IMR-90 (cell line): ENCODE measurements at regions not wholly inside any gene's neighbourhood (a gene's known extent, or its start where the extent isn't known, plus 50 kb on each side); places are given as distances from the start of the nearest gene placed in this dataset.

Source experiments
- ATAC-seq: fragments of 200-7000 bp; cut with Tn5 transposase; 2 replicates; pipeline ENCODE4 v1.9.1; 2020; ENCODE audit warnings: low read depth, mild to moderate bottlenecking, moderate library complexity
- BruUV-seq: library from RNA; stranded (reverse); fragments of 400-500 nt; replicated peaks from 2 replicates; lab custom pipeline; 2021; lab: Mats Ljungman, UMichigan
- CTCF ChIA-PET: fragments of 300-600 bp; formaldehyde crosslinking; extraction: SDS; loops from one replicate; lab custom pipeline; 2021; ENCODE audit warnings: antibody characterized with exemption; lab: Yijun Ruan, JAX
- POLR2A ChIA-PET: fragments of 300-600 bp; sonication (Branson Sonifier 250); formaldehyde crosslinking; loops from one replicate; lab custom pipeline; 2022; ENCODE audit warnings: antibody characterized with exemption; ENCODE audit not compliant: unreplicated experiment; lab: Charles Lee
- DNase-seq: peaks from one replicate; pipeline ENCODE4 v3.0.0; 2013
- H2AFZ ChIP-seq: replicated peaks from 2 replicates; pipeline ENCODE3; 2013; ENCODE audit warnings: low read length, mild to moderate bottlenecking; ENCODE audit not compliant: poor library complexity
- H2AK5ac ChIP-seq: 2 replicates; pipeline ENCODE4 v1.6.1; 2013; ENCODE audit warnings: low read depth, low read length, inconsistent platforms
- H2AK9ac ChIP-seq: replicated peaks from 2 replicates; pipeline ENCODE3; 2013; ENCODE audit warnings: mild to moderate bottlenecking, low read depth, low read length, moderate library complexity; ENCODE audit not compliant: poor library complexity
- H2BK120ac ChIP-seq: 2 replicates; pipeline ENCODE4 v1.6.1; 2013; ENCODE audit warnings: low read depth, low read length, inconsistent platforms
- H2BK15ac ChIP-seq: 3 replicates; pipeline ENCODE4 v1.6.1; 2013; ENCODE audit warnings: low read depth, low read length, inconsistent platforms
- H2BK20ac ChIP-seq: 2 replicates; pipeline ENCODE4 v1.6.1; 2013; ENCODE audit warnings: low read depth, mild to moderate bottlenecking, inconsistent platforms, low read length, moderate library complexity
- H2BK5ac ChIP-seq: 2 replicates; pipeline ENCODE4 v1.6.1; 2013; ENCODE audit warnings: mild to moderate bottlenecking, low read depth, low read length, inconsistent platforms; ENCODE audit not compliant: poor library complexity, severe bottlenecking
- H3K14ac ChIP-seq: replicated peaks from 2 replicates; pipeline ENCODE4 v1.6.1; 2013; ENCODE audit warnings: low read depth, low read length, inconsistent platforms
- H3K18ac ChIP-seq: 2 replicates; pipeline ENCODE4 v1.6.1; 2013; ENCODE audit warnings: low read depth, low read length, control low read depth
- H3K23ac ChIP-seq: 2 replicates; pipeline ENCODE4 v1.6.1; 2013; ENCODE audit warnings: low read depth, low read length, inconsistent platforms
- H3K27ac ChIP-seq: 2 replicates; pipeline ENCODE4 v1.5.1; 2013; ENCODE audit warnings: mild to moderate bottlenecking, control low read depth, low read length; ENCODE audit not compliant: insufficient read depth
- H3K27me3 ChIP-seq: 2 replicates; pipeline ENCODE4 v1.6.1; 2013; ENCODE audit warnings: low read length; ENCODE audit not compliant: control insufficient read depth, insufficient read depth
- H3K36me3 ChIP-seq: 2 replicates; pipeline ENCODE4 v1.6.1; 2013; ENCODE audit warnings: low read length, mixed read lengths; ENCODE audit not compliant: control insufficient read depth, insufficient read depth
- H3K4ac ChIP-seq: 2 replicates; pipeline ENCODE4 v1.6.1; 2013; ENCODE audit warnings: low read depth, low read length, inconsistent platforms
- H3K4me1 ChIP-seq: 2 replicates; pipeline ENCODE4 v1.6.1; 2013; ENCODE audit warnings: low read length, mixed read lengths; ENCODE audit not compliant: control insufficient read depth, insufficient read depth
- H3K4me2 ChIP-seq: 2 replicates; pipeline ENCODE4 v1.6.1; 2013; ENCODE audit warnings: low read depth, mild to moderate bottlenecking, control low read depth, low read length, moderate library complexity
- H3K4me3 ChIP-seq: 2 replicates; pipeline ENCODE4 v1.5.1; 2013; ENCODE audit warnings: low read depth, mild to moderate bottlenecking, control low read depth, low read length, moderate library complexity; ENCODE audit not compliant: insufficient read depth
- H3K56ac ChIP-seq: 2 replicates; pipeline ENCODE4 v1.6.1; 2013; ENCODE audit warnings: low read length, inconsistent platforms; ENCODE audit not compliant: insufficient read depth; ENCODE audit errors: extremely low read depth
- H3K79me1 ChIP-seq, 2 experiments: 2 replicates each; pipeline ENCODE4 v1.6.1; 2013; ENCODE audit warnings: low read length in 2 of 2, inconsistent platforms in 1 of 2, low read depth in 1 of 2
- H3K9ac ChIP-seq: 2 replicates; pipeline ENCODE4 v1.6.1; 2013; ENCODE audit warnings: low read depth, low read length, control low read depth
- H3K9me1 ChIP-seq: 2 replicates; pipeline ENCODE4 v1.6.1; 2013; ENCODE audit warnings: low read length, inconsistent platforms; ENCODE audit not compliant: insufficient read depth
- H3K9me3 ChIP-seq: 2 replicates; pipeline ENCODE4 v1.6.1; 2013; ENCODE audit warnings: low read length; ENCODE audit not compliant: control insufficient read depth, insufficient read depth
- H4K20me1 ChIP-seq: 2 replicates; pipeline ENCODE4 v1.6.1; 2013; ENCODE audit warnings: low read length, inconsistent platforms; ENCODE audit not compliant: insufficient read depth
- H4K5ac ChIP-seq: 2 replicates; pipeline ENCODE4 v1.6.1; 2013; ENCODE audit warnings: mild to moderate bottlenecking, low read depth, low read length, control low read depth
- H4K8ac ChIP-seq, 2 experiments: 2 replicates each; pipeline ENCODE4 v1.6.1; 2013; ENCODE audit warnings: low read depth in 2 of 2, low read length in 2 of 2, control low read depth in 1 of 2, inconsistent platforms in 1 of 2
- H4K91ac ChIP-seq: 2 replicates; pipeline ENCODE4 v1.6.1; 2013; ENCODE audit warnings: low read depth, low read length, inconsistent platforms; ENCODE audit not compliant: insufficient read depth
- CHD1 ChIP-seq: IDR thresholded peaks from 2 replicates; pipeline ENCODE4 v1.6.1; 2012; ENCODE audit warnings: low read depth, low read length, improper control_type of control experiment
- MAFK ChIP-seq: IDR thresholded peaks from 2 replicates; pipeline ENCODE4 v1.6.1; 2012; ENCODE audit warnings: low read depth, low read length, improper control_type of control experiment
- MAZ ChIP-seq: IDR thresholded peaks from 2 replicates; pipeline ENCODE4 v1.6.1; 2012; ENCODE audit warnings: low read depth, mild to moderate bottlenecking, low read length, improper control_type of control experiment, moderate library complexity, borderline replicate concordance
- MXI1 ChIP-seq: IDR thresholded peaks from 2 replicates; pipeline ENCODE4 v1.6.1; 2012; ENCODE audit warnings: low read depth, mild to moderate bottlenecking, low read length, moderate library complexity, borderline replicate concordance
- RAD21 ChIP-seq: IDR thresholded peaks from 2 replicates; pipeline ENCODE4 v1.6.1; 2012; ENCODE audit warnings: low read length, improper control_type of control experiment
- RFX5 ChIP-seq: IDR thresholded peaks from 2 replicates; pipeline ENCODE4 v1.8.0; 2012; ENCODE audit warnings: low read depth, mild to moderate bottlenecking, low read length, moderate library complexity
- WGBS, 2 experiments: methylation state at CpG; one replicate each; pipeline versions ENCODE4 v1.1.5 to v1.1.7; 2013; ENCODE audit warnings: missing lambda C conversion rate in 2 of 2; ENCODE audit not compliant: insufficient read length in 1 of 2; ENCODE audit errors: extremely low coverage in 2 of 2; 5-methylcytosine and 5-hydroxymethylcytosine counted together
- dilution Hi-C: fragments of 300-500 bp; cut with HindIII; formaldehyde crosslinking; loops from one replicate; pipeline ENCODE4 v1.14.3; 2018; ENCODE audit warnings: low sequenced_read_pairs; ENCODE audit not compliant: unreplicated experiment
- in situ Hi-C: fragments of 300-500 bp; cut with MboI; formaldehyde crosslinking; loops from 3 replicates; pipeline ENCODE4 v1.14.3; 2019; ENCODE audit warnings: low sequenced_read_pairs, inconsistent platforms, mixed read lengths
- intact Hi-C: fragments of 100-400 bp; cut with micrococcal nuclease; formaldehyde crosslinking; loops from 2 replicates; pipeline ENCODE4 v1.10.0; 2022
- TF ChIP-seq, protein P1 (sequence below): fragments of 150-350 bp; IDR thresholded peaks from 2 replicates; pipeline ENCODE4 v1.6.1; 2017; ENCODE audit warnings: mild to moderate bottlenecking, antibody characterized with exemption, low read length, low read depth
- TF ChIP-seq, protein P2 (sequence below): conservative IDR thresholded peaks from 2 replicates; pipeline ENCODE4 v1.5.1; 2012; ENCODE audit warnings: mild to moderate bottlenecking, low read depth, low read length, improper control_type of control experiment

DNA sequence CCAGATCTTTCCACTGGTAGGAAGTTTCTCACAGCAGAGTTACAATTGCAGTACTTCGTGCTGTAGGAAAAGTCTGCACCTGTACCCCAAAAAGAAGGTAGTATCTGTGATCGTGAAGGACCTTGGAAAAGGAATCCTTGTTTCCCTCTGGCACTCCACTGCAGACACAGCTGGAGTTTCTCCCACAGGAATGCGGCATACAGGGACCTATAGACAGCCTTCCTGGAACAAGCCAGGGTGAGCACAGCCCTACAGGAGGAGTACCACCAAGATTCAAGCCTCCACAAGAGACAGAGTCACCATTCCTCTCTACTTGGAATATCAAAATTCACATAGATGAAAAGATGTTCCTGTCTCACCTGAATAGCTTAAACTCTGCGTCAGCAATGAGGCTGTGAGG is 372.4 kb downstream of the CMPK2 start:
- POLR2A ChIA-PET: no interaction called here
- no peaks in the 10 kb centered on the region for H3K4me1 ChIP-seq
- in situ Hi-C loops: no loop called here
- no peak overlapping the region for H3K14ac ChIP-seq
- dilution Hi-C loops: no loop called here
- no peak overlapping the region for H3K23ac ChIP-seq
- no peak overlapping the region for H4K5ac ChIP-seq
- H2BK120ac ChIP-seq: no peak overlapping the region
- TF ChIP-seq MAZ (no peak), RAD21 (no peak), CHD1 (no peak), MXI1 (no peak), MAFK (no peak), RFX5 (no peak)
- TF ChIP-seq, protein P1, sequence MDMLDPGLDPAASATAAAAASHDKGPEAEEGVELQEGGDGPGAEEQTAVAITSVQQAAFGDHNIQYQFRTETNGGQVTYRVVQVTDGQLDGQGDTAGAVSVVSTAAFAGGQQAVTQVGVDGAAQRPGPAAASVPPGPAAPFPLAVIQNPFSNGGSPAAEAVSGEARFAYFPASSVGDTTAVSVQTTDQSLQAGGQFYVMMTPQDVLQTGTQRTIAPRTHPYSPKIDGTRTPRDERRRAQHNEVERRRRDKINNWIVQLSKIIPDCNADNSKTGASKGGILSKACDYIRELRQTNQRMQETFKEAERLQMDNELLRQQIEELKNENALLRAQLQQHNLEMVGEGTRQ: no peak
- TF ChIP-seq, protein P2, sequence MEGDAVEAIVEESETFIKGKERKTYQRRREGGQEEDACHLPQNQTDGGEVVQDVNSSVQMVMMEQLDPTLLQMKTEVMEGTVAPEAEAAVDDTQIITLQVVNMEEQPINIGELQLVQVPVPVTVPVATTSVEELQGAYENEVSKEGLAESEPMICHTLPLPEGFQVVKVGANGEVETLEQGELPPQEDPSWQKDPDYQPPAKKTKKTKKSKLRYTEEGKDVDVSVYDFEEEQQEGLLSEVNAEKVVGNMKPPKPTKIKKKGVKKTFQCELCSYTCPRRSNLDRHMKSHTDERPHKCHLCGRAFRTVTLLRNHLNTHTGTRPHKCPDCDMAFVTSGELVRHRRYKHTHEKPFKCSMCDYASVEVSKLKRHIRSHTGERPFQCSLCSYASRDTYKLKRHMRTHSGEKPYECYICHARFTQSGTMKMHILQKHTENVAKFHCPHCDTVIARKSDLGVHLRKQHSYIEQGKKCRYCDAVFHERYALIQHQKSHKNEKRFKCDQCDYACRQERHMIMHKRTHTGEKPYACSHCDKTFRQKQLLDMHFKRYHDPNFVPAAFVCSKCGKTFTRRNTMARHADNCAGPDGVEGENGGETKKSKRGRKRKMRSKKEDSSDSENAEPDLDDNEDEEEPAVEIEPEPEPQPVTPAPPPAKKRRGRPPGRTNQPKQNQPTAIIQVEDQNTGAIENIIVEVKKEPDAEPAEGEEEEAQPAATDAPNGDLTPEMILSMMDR: no peak
- no peak overlapping the region for H3K56ac ChIP-seq
- WGBS, 2 experiments: 40% methylated on average over 2 of the region's 4 CpGs; no CpG with 5 or more reads in 1 of the 2 experiments
- H3K27me3 ChIP-seq: no peaks in the 10 kb centered on the region
- H2AK5ac ChIP-seq: no peak overlapping the region
- no peak overlapping the region for H2AFZ ChIP-seq
- no peak for ATAC-seq
- no peak overlapping the region for H2AK9ac ChIP-seq
- intact Hi-C loops: no loop called here
- H3K9me1 ChIP-seq: no peaks in the 10 kb centered on the region
- no peak overlapping the region for H3K27ac ChIP-seq
- no TSS peak for BruUV-seq
- H2BK20ac ChIP-seq: no peak overlapping the region
- H2BK15ac ChIP-seq: no peak overlapping the region
- H2BK5ac ChIP-seq: no peak overlapping the region
- H3K36me3 ChIP-seq: no peaks in the 10 kb centered on the region
- H3K79me1 ChIP-seq: no peaks in the 10 kb centered on the region
- DNase-seq: no peak
- H4K91ac ChIP-seq: no peak overlapping the region
- H4K8ac ChIP-seq: no peak overlapping the region
- no peak overlapping the region for H3K9ac ChIP-seq
- no peaks in the 10 kb centered on the region for H4K20me1 ChIP-seq
- no peak overlapping the region for H3K4ac ChIP-seq
- CTCF ChIA-PET: no interaction called here
- no peak overlapping the region for H3K18ac ChIP-seq
- H3K4me2 ChIP-seq: no peak overlapping the region
- H3K4me3 ChIP-seq: no peak overlapping the region
- H3K9me3 ChIP-seq: peaks cover 3% of the 10 kb centered on the region; the same call in 1 of the 2 replicates
